ENCODE measurements at regions not wholly inside any gene's neighbourhood (a gene's known extent, or its start where the extent isn't known, plus 50 kb on each side); places are given as distances from the start of the nearest gene placed in this dataset.

- H3K27me3 ChIP-seq (ENCODE audit: insufficient read depth) = no peaks in the 10 kb centered on the region
- no peak overlapping the region for H3K4me3 ChIP-seq
- TF ChIP-seq CTCF (conservative IDR thresholded peaks at IDR 0.05; ENCODE audit: low read depth in 2 of 2) (no peak), NANOG (IDR thresholded peaks at IDR 0.05; ENCODE audit: borderline replicate concordance) (no peak), POLR2AphosphoS5 (IDR thresholded peaks at IDR 0.05; ENCODE audit: low read depth) (no peak), EZH2 (IDR thresholded peaks at IDR 0.05; ENCODE audit: low read depth, unreplicated experiment) (no peak), CREB1 (CRISPR knock-in tag; IDR thresholded peaks at IDR 0.05; ENCODE audit: low read depth) (no peak), STAT1 (IDR thresholded peaks at IDR 0.05; ENCODE audit: unreplicated experiment) (no peak), JUNB (IDR thresholded peaks at IDR 0.05; ENCODE audit: unreplicated experiment) (no peak), REST (IDR thresholded peaks at IDR 0.05; ENCODE audit: unreplicated experiment) (no peak), EZH2phosphoT487 (IDR thresholded peaks at IDR 0.05; ENCODE audit: unreplicated experiment) (no peak), ZNF331 (CRISPR knock-in tag; IDR thresholded peaks at IDR 0.05; ENCODE audit: low read depth) (no peak), ZNF114 (CRISPR knock-in tag; IDR thresholded peaks at IDR 0.05) (no peak)
- TF ChIP-seq, protein P1, sequence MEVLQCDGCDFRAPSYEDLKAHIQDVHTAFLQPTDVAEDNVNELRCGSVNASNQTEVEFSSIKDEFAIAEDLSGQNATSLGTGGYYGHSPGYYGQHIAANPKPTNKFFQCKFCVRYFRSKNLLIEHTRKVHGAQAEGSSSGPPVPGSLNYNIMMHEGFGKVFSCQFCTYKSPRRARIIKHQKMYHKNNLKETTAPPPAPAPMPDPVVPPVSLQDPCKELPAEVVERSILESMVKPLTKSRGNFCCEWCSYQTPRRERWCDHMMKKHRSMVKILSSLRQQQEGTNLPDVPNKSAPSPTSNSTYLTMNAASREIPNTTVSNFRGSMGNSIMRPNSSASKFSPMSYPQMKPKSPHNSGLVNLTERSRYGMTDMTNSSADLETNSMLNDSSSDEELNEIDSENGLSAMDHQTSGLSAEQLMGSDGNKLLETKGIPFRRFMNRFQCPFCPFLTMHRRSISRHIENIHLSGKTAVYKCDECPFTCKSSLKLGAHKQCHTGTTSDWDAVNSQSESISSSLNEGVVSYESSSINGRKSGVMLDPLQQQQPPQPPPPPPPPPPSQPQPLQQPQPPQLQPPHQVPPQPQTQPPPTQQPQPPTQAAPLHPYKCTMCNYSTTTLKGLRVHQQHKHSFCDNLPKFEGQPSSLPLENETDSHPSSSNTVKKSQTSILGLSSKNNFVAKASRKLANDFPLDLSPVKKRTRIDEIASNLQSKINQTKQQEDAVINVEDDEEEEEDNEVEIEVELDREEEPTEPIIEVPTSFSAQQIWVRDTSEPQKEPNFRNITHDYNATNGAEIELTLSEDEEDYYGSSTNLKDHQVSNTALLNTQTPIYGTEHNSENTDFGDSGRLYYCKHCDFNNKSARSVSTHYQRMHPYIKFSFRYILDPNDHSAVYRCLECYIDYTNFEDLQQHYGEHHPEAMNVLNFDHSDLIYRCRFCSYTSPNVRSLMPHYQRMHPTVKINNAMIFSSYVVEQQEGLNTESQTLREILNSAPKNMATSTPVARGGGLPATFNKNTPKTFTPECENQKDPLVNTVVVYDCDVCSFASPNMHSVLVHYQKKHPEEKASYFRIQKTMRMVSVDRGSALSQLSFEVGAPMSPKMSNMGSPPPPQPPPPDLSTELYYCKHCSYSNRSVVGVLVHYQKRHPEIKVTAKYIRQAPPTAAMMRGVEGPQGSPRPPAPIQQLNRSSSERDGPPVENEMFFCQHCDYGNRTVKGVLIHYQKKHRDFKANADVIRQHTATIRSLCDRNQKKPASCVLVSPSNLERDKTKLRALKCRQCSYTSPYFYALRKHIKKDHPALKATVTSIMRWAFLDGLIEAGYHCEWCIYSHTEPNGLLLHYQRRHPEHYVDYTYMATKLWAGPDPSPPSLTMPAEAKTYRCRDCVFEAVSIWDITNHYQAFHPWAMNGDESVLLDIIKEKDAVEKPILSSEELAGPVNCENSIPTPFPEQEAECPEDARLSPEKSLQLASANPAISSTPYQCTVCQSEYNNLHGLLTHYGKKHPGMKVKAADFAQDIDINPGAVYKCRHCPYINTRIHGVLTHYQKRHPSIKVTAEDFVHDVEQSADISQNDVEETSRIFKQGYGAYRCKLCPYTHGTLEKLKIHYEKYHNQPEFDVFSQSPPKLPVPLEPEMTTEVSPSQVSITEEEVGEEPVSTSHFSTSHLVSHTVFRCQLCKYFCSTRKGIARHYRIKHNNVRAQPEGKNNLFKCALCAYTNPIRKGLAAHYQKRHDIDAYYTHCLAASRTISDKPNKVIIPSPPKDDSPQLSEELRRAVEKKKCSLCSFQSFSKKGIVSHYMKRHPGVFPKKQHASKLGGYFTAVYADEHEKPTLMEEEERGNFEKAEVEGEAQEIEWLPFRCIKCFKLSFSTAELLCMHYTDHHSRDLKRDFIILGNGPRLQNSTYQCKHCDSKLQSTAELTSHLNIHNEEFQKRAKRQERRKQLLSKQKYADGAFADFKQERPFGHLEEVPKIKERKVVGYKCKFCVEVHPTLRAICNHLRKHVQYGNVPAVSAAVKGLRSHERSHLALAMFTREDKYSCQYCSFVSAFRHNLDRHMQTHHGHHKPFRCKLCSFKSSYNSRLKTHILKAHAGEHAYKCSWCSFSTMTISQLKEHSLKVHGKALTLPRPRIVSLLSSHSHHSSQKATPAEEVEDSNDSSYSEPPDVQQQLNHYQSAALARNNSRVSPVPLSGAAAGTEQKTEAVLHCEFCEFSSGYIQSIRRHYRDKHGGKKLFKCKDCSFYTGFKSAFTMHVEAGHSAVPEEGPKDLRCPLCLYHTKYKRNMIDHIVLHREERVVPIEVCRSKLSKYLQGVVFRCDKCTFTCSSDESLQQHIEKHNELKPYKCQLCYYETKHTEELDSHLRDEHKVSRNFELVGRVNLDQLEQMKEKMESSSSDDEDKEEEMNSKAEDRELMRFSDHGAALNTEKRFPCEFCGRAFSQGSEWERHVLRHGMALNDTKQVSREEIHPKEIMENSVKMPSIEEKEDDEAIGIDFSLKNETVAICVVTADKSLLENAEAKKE (CRISPR knock-in tag; IDR thresholded peaks at IDR 0.05) = no peak
- TF ChIP-seq, protein P2, sequence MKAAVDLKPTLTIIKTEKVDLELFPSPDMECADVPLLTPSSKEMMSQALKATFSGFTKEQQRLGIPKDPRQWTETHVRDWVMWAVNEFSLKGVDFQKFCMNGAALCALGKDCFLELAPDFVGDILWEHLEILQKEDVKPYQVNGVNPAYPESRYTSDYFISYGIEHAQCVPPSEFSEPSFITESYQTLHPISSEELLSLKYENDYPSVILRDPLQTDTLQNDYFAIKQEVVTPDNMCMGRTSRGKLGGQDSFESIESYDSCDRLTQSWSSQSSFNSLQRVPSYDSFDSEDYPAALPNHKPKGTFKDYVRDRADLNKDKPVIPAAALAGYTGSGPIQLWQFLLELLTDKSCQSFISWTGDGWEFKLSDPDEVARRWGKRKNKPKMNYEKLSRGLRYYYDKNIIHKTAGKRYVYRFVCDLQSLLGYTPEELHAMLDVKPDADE (IDR thresholded peaks at IDR 0.05) = no peak
- no peaks in the 10 kb centered on the region for H3K79me2 ChIP-seq (replicated peaks; ENCODE audit: insufficient read depth)
- DNase-seq (ENCODE audit: low spot score) (no peak), ATAC-seq (no peak)
- no peaks in the 10 kb centered on the region for H4K20me1 ChIP-seq (replicated peaks; ENCODE audit: insufficient read depth)
- H3K4me1 Mint-ChIP-seq = no peaks in the 10 kb centered on the region
- H3K27ac ChIP-seq (ENCODE audit: low read depth) = no peak overlapping the region
- H3K9me2 ChIP-seq (ENCODE audit: insufficient read depth) = no peaks in the 10 kb centered on the region
- no peaks in the 10 kb centered on the region for H3F3A ChIP-seq (replicated peaks; ENCODE audit: low read depth)
- no peaks in the 10 kb centered on the region for H3K9me3 Mint-ChIP-seq
- no peak overlapping the region for H3K4me2 ChIP-seq
- H3K27ac Mint-ChIP-seq = no peak overlapping the region
- H3K27me3 Mint-ChIP-seq (ENCODE audit: insufficient read depth, low read depth, poor library complexity) = peaks cover 2% of the 10 kb centered on the region
- no peaks in the 10 kb centered on the region for H3K36me3 ChIP-seq (ENCODE audit: insufficient read depth)
- H3K4me3 Mint-ChIP-seq = no peak overlapping the region
- no peaks in the 10 kb centered on the region for H3K36me3 Mint-ChIP-seq (ENCODE audit: low read depth)
- H2AFZ ChIP-seq = no peak overlapping the region
- no peaks in the 10 kb centered on the region for H3K4me1 ChIP-seq (ENCODE audit: insufficient read depth)
Measured at GRCh38 chr5:28234356-28234968, 1196.1 kb upstream of the CDH9 start.

Data from GM23338 (cell line).